GM12891 (cell line): ENCODE measurements at regions not wholly inside any gene's neighbourhood (a gene's known extent, or its start where the extent isn't known, plus 50 kb on each side); places are given as distances from the start of the nearest gene placed in this dataset.

Experiments used
- PAX5 ChIP-seq: IDR thresholded peaks from 2 replicates; pipeline ENCODE4 v1.6.1; 2011; ENCODE audit warnings: low read length, moderate library complexity, mild to moderate bottlenecking; ENCODE audit not compliant: insufficient read depth, severe bottlenecking
- POLR2A ChIP-seq: IDR thresholded peaks from 2 replicates; pipeline ENCODE4 v1.6.1; 2011; ENCODE audit warnings: low read depth, low read length, control low read depth
- POLR2AphosphoS5 ChIP-seq: IDR thresholded peaks from 2 replicates; pipeline ENCODE4 v1.6.1; 2011; ENCODE audit warnings: low read depth, low read length, control low read depth
- POU2F2 ChIP-seq: IDR thresholded peaks from 2 replicates; pipeline ENCODE4 v1.6.1; 2011; ENCODE audit warnings: low read depth, mild to moderate bottlenecking, control low read depth, low read length, moderate library complexity
- SPI1 ChIP-seq: IDR thresholded peaks from 2 replicates; pipeline ENCODE4 v1.6.1; 2011; ENCODE audit warnings: low read depth, low read length, control low read depth
- TAF1 ChIP-seq: IDR thresholded peaks from 2 replicates; pipeline ENCODE4 v1.6.1; 2011; ENCODE audit warnings: low read depth, low read length, control low read depth

DNA sequence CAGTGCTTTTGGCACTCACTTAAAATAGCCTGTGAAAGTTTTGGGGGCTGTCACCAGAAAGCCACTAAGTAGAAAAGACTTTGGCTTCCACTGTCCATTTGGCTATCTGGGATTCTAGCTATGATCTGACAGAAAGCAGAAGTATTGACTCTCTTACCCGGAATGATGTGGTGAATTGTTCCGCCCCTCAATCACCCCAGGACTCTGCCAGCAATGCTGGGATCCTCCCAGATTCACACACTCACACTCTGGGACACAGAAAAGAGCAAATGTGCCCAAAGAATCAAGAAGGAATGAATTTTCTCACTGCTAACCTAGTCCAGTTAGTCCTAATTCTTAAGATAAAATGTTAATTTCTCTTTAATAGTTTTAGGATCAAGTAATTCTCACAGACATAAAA is 576.9 kb downstream of the BNC2 start:
- TF ChIP-seq POLR2A (no peak), POLR2AphosphoS5 (no peak), SPI1 (no peak), TAF1 (no peak), PAX5 (no peak), POU2F2 (no peak)
